ENCODE measurements at regions not wholly inside any gene's neighbourhood (a gene's known extent, or its start where the extent isn't known, plus 50 kb on each side); places are given as distances from the start of the nearest gene placed in this dataset.

DNA sequence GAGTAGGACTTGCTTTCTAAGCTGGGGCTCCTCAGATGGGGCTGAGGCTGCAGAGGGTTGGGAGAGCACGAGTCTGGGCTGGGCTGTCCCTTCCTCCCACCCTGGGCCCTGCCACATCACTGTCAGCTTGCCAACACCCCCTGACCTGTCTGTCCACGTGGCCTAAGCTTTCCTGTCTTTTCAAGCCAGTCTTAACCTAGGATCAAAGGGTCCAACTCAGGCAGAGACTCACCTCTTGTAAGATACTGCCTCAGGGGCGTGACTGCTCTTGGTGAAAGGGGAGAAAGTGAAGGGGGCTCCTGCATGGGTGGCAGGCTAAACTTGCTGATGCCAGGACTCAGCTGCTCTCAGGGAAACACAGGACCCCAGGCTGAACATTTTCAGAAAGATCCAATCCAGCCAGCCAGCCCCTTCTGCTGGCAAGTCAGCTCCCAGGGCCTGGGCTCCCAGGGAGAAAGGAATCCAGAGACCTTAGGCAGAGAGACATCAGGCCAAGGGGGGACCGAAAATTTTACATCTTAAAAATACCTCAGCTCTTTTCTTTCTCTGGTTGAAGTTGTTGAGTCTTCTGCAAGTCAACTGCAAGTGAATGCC is 144.2 kb upstream of the ID2 start (continued):
- TF ChIP-seq, protein P1, sequence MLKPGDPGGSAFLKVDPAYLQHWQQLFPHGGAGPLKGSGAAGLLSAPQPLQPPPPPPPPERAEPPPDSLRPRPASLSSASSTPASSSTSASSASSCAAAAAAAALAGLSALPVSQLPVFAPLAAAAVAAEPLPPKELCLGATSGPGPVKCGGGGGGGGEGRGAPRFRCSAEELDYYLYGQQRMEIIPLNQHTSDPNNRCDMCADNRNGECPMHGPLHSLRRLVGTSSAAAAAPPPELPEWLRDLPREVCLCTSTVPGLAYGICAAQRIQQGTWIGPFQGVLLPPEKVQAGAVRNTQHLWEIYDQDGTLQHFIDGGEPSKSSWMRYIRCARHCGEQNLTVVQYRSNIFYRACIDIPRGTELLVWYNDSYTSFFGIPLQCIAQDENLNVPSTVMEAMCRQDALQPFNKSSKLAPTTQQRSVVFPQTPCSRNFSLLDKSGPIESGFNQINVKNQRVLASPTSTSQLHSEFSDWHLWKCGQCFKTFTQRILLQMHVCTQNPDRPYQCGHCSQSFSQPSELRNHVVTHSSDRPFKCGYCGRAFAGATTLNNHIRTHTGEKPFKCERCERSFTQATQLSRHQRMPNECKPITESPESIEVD (tag by site-specific recombination; IDR thresholded peaks at IDR 0.05): no peak
- TF ChIP-seq, protein P2, sequence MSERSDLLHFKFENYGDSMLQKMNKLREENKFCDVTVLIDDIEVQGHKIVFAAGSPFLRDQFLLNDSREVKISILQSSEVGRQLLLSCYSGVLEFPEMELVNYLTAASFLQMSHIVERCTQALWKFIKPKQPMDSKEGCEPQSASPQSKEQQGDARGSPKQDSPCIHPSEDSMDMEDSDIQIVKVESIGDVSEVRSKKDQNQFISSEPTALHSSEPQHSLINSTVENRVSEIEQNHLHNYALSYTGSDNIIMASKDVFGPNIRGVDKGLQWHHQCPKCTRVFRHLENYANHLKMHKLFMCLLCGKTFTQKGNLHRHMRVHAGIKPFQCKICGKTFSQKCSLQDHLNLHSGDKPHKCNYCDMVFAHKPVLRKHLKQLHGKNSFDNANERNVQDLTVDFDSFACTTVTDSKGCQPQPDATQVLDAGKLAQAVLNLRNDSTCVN (tag by site-specific recombination; optimal IDR thresholded peaks at IDR 0.05): no peak

DNA sequence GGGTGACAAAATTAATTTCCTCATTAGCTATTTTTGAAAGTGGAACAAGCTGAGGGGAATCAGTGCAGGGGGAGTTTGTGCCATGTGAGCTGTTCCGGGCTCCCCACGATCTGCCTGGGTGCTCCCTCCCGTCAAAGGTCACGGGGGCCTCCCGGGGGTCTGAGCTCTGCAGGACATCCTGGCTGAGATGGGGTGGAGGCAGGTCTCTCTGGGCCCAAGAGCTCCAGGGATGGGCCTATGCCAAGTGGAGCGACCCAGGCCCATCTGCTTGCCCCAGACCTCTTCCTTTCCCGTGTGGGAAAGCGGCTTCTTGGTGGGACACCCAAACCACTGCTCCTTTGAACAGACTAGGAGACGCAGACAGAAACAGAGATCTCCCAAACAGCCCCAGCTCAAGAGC is 143.3 kb upstream of the ID2 start:
- ChIA-PET CTCF (interaction anchor here (0.6 kb wide), 2 partner anchors 234 to 920 kb away, joined by 3 to 6 read pairs; no protein-coding TSS in a partner anchor), POLR2A (interaction anchor here (0.5 to 1.5 kb wide), 2 partner anchors 143 to 295 kb away, joined by 4 to 6 read pairs; partner anchors contain the start of gene ID2)
- H3K4me1 ChIP-seq (ENCODE audit: control insufficient read depth, insufficient read depth, low read length): no peaks in the 10 kb centered on the region
- no peaks in the 10 kb centered on the region for H3K36me3 ChIP-seq (ENCODE audit: control insufficient read depth in 2 of 2, insufficient read depth in 1 of 2, low read length in 2 of 2)
- no peak overlapping the region for H3K27ac ChIP-seq (ENCODE audit: extremely low read depth, low read depth, low read length)
- H3K4me3 ChIP-seq (ENCODE audit: low read depth, low read length): no peak overlapping the region
- no peaks in the 10 kb centered on the region for H3K9me3 ChIP-seq (ENCODE audit: control insufficient read depth, insufficient read depth, low read depth, low read length)
- TF ChIP-seq GLI2 (tag by site-specific recombination; IDR thresholded peaks at IDR 0.05; ENCODE audit: borderline replicate concordance, low read depth) (no peak), ZNF776 (tag by site-specific recombination; IDR thresholded peaks at IDR 0.05; ENCODE audit: borderline replicate concordance) (no peak), FEZF1 (tag by site-specific recombination; IDR thresholded peaks at IDR 0.05) (no peak), ZEB2 (tag by site-specific recombination; IDR thresholded peaks at IDR 0.05) (no peak), ZNF239 (tag by site-specific recombination; IDR thresholded peaks at IDR 0.05) (no peak), ZNF621 (tag by site-specific recombination; IDR thresholded peaks at IDR 0.05) (no peak), ZNF707 (tag by site-specific recombination; IDR thresholded peaks at IDR 0.05) (no peak), ZBTB8A (tag by site-specific recombination; IDR thresholded peaks at IDR 0.05) (no peak), ZNF521 (tag by site-specific recombination; IDR thresholded peaks at IDR 0.05) (no peak), KLF16 (tag by site-specific recombination; IDR thresholded peaks at IDR 0.05) (no peak), ZNF324 (tag by site-specific recombination; IDR thresholded peaks at IDR 0.05) (no peak), ZNF747 (tag by site-specific recombination; IDR thresholded peaks at IDR 0.05) (no peak)
- TF ChIP-seq, protein P3, sequence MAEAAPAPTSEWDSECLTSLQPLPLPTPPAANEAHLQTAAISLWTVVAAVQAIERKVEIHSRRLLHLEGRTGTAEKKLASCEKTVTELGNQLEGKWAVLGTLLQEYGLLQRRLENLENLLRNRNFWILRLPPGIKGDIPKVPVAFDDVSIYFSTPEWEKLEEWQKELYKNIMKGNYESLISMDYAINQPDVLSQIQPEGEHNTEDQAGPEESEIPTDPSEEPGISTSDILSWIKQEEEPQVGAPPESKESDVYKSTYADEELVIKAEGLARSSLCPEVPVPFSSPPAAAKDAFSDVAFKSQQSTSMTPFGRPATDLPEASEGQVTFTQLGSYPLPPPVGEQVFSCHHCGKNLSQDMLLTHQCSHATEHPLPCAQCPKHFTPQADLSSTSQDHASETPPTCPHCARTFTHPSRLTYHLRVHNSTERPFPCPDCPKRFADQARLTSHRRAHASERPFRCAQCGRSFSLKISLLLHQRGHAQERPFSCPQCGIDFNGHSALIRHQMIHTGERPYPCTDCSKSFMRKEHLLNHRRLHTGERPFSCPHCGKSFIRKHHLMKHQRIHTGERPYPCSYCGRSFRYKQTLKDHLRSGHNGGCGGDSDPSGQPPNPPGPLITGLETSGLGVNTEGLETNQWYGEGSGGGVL (tag by site-specific recombination; IDR thresholded peaks at IDR 0.05): no peak
- TF ChIP-seq, protein P4, sequence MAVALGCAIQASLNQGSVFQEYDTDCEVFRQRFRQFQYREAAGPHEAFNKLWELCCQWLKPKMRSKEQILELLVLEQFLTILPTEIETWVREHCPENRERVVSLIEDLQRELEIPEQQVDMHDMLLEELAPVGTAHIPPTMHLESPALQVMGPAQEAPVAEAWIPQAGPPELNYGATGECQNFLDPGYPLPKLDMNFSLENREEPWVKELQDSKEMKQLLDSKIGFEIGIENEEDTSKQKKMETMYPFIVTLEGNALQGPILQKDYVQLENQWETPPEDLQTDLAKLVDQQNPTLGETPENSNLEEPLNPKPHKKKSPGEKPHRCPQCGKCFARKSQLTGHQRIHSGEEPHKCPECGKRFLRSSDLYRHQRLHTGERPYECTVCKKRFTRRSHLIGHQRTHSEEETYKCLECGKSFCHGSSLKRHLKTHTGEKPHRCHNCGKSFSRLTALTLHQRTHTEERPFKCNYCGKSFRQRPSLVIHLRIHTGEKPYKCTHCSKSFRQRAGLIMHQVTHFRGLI (tag by site-specific recombination; IDR thresholded peaks at IDR 0.05): no peak
